ENCODE measurements at regions not wholly inside any gene's neighbourhood (a gene's known extent, or its start where the extent isn't known, plus 50 kb on each side); places are given as distances from the start of the nearest gene placed in this dataset.

DNA sequence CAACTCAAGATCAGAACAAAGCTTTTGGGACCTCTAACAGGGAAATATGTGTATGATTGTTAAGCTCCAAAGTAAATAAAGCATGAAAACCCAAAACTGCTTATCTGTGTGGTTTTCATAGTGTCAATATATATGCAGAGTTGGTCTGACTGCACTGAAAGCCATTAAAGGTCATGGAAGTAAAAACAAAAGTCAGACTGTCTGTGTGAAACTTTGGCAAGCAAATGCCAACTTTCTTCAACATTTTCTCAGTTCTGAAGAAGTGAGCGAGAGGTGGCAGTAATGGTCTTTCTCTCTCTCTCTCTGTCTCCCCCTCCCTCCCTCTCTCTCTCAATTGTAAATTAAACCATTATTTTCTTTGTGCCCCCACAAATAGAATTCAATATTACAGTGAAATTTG is 100.1 kb upstream of the S1PR1 start:
- TF ChIP-seq, protein P1, sequence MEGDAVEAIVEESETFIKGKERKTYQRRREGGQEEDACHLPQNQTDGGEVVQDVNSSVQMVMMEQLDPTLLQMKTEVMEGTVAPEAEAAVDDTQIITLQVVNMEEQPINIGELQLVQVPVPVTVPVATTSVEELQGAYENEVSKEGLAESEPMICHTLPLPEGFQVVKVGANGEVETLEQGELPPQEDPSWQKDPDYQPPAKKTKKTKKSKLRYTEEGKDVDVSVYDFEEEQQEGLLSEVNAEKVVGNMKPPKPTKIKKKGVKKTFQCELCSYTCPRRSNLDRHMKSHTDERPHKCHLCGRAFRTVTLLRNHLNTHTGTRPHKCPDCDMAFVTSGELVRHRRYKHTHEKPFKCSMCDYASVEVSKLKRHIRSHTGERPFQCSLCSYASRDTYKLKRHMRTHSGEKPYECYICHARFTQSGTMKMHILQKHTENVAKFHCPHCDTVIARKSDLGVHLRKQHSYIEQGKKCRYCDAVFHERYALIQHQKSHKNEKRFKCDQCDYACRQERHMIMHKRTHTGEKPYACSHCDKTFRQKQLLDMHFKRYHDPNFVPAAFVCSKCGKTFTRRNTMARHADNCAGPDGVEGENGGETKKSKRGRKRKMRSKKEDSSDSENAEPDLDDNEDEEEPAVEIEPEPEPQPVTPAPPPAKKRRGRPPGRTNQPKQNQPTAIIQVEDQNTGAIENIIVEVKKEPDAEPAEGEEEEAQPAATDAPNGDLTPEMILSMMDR (IDR thresholded peaks at IDR 0.05) = no peak
- TF ChIP-seq POLR2A (IDR thresholded peaks at IDR 0.05) (no peak), EP300 (IDR thresholded peaks at IDR 0.05) (no peak)

Data from tibial nerve (tissue), 4 donors.